AG08395 (cell line): ENCODE measurements at regions not wholly inside any gene's neighbourhood (a gene's known extent, or its start where the extent isn't known, plus 50 kb on each side); places are given as distances from the start of the nearest gene placed in this dataset.
A peak's percentile ranks its signal among the peaks of the same experiment; 100 is the strongest.
"Not testable (repeated sequence)": the region's sequence is repeated elsewhere in the genome, so short reads cannot be mapped to it uniquely, and the experiment has no call there.

Experiments
- DNase-seq: peaks from one replicate; pipeline ENCODE4 v3.0.0; 2012; ENCODE audit warnings: mixed read lengths, low spot score

DNA sequence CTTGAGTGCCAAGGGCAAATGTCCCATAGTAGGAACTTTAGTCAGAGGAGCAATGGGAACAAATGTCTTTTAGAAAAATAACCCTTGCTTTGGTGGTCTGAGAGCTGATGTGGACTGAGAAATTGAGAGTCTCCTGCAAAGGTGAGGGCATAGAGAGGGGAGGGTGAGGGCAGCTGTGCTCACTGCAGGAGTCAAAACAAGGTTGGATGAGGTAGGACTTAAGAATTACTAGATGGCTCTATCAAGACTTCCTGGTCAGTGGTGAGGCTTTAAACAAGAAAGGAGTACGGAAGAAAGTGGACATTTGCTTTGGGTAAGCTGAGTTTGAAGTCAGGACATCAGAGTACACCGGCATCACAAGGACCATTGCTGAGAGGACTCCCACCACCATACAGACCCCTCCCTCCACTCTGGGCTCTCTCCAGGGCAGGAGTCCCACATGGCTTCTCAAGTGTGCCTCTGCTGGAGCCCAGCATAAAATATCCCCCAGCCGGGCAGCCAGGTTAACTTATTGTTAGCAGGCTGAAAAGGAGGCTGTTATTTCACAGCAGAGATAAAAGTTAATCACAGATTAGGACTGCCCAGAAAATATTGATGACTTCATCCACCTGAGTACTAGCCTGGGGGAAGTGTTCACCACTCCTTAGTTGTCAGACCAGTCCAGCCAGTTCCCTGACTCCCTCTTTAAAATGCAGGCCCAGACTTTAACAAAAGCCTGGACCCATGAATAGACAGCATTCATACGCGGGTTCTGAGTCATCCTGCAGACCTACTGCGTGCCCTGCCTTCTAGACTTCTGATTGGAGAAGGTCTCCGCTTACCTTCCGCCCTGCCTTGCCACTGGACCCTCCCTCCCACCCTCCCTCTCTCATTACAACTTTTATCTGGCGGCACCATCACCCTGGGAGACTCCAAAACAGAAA is 167.2 kb downstream of the BCL2L11 start:
- not testable (repeated sequence) for DNase-seq

DNA sequence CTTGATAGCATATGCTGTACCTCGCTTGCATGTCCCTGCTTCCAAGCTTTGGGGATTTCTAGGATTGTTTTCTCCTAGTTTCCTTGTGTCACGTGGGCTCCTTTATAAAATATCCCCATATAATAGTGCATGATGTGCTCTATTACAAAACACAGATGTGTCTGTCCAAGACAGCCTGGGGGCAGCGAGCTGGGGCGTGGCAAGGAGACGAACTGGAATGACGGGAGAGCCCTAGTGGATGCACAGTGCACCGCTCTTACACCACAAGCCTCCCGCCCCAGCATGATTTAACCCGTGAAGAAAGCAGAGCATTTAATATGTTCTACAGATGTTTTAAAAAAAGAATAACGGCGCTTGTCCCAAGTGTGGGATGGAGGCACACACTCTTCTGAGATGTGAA is 169.7 kb downstream of the BCL2L11 start:
- DNase-seq, result not testable (repeated sequence)

DNA sequence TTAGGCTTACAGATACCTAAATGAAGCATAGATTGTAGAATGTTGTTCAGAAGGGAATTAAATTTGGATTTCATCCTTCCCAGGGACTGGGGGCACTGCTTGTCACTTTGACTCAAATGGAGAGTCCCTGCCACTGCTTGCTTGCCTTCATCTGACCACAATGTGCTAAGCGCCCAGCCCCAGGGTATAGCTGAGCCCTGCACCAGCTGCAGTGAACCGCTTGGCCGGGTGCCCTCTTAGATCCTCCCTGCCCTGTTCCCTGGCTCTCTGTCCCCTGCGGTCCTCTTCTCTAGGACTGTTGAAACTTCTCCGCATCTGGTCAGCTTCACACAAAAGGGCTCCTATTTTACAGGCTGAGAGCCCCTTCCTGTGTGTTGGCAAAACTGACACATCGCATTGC is 170.9 kb downstream of the BCL2L11 start:
- not testable (repeated sequence) for DNase-seq

DNA sequence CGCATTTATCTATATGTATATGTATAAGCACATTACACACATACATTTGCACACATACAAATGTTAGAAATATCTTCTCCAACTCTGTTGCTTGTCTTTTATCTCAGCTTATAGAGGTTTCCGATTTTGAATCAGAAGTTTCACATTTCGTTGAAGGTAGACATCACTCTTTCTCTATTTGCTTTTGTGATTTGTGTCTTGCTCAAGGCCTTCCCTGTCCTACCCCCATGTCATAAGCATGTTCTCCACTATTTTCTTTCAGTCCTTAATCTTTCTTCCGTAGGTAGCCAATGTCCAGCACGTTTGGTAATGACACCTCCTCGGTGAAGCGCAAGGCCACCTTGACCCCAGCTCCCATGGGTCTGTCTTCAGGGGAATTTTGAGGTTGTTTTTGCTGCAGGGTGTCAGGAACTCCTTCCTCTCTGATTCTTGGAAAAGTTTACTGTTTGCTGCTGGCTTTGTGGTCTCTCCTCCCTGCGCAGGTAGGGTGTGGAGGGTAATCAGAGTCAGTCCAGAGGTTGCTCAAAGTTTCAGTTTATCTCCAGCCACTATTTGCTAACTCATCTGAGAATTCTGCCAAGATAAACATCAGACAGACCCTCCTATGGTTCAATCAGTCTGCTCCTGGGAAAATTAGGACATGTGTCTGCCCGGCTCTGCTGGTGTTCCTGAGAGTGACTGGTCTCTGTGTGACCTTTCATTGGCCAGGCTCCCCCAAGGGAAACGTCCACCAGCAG is 171.7 kb downstream of the BCL2L11 start:
- not testable (repeated sequence) for DNase-seq

DNA sequence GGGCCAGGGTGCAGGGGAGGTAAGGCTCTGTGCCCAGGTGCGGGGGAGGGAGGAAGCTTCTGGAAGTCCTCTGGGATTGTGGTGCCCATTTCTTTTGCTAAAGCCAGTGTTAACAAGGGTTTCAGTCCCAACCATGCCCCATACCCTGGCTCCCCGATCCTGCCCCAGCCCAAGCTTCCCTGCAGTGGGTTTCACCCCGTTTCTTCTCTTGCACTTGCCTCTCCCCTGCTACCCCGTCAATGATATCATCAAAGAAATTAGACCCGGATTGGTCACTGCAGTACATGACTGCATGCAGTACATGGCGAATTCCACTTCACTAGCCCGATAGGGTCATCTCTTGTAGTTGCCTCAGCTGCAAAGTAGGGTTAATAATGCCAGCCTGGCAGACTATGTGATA is 174.0 kb downstream of the BCL2L11 start:
- not testable (repeated sequence) for DNase-seq

DNA sequence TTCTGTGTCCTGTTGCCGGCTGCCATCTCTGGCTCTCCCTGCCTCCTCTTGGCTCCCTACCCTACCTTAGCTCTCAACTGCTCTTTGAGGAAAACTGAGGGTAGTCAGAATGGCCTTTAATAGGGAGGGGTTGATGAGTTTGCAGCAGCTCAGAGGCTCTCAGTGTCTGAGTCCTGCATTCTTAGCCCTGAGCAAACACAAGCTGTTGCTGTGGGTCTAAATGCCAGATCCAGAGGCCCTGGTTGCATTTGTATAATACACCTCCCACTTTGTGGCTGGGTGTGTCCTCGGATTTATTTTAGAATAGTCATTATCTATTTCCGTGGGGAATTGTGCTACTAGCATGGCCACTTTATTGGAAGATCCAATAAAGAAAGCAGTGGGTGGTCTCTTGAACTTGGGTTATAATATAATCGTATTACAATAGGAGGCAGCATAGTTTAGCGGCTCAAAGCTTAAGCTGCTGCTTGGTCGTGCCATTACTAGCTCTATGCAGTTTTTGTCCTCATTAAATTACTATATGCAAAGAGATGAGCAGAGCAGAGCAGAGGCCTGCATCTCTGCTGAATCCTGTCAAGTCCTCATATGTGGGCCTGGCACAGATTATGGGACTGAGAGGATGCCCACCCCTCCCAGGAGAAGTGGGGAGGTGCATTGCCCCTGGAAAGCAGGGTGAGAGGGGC is 175.5 kb downstream of the BCL2L11 start:
- not testable (repeated sequence) for DNase-seq

DNA sequence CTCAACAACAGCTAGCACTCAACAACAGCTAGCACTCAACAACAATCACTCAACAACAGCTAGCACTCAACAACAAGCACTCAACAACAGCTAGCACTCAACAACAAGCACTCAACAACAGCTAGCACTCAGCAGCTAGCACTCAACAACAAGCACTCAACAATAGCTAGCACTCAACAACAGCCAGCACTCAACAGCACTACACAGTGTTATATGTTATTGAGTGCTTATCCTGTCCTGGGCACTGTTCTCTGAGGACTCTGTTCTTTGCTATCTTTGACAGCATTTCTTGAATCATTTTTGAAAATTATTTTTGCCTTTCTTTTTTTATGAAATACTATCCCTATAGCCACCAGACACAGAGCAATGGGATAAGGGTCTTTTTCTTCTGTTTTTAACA is 176.4 kb downstream of the BCL2L11 start:
- not testable (repeated sequence) for DNase-seq

DNA sequence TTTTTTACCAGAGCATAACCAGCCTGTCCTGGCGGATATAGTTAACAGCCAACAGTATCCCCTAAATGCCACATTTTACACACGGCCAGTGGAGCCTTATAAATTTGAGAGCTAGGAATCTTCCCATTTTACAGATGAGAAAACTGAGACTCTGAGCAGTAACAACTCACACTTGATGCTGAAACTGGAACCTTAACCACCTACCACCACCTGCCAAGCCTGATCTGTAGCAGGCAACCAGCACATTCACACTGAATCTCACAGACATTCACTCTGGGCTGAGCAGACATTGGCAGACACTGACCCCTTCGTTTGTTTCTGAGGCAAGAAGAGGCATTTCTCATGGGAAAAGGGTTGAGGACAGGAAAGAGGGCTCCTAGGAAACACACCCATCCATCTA is 178.2 kb downstream of the BCL2L11 start:
- DNase-seq, result not testable (repeated sequence)

DNA sequence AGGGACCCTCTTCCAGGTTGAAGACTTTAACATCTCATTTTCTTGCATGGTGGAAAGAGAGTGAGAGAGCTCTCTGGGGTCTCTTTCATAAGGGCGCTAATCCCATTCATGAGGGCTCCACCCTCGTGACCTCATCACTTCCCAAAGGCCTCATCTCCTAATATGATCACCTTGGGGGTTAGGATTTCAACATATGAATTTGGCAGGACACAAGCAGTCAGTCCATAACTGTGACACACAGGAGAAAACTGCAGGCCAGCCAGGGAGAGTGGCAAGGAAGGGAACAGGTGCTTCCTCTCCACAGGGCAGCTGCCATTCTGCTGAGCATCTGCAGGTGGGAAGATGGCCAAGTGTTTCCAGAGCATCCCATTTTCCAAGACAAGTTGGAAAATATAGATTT is 178.9 kb downstream of the BCL2L11 start:
- DNase-seq, result not testable (repeated sequence)

DNA sequence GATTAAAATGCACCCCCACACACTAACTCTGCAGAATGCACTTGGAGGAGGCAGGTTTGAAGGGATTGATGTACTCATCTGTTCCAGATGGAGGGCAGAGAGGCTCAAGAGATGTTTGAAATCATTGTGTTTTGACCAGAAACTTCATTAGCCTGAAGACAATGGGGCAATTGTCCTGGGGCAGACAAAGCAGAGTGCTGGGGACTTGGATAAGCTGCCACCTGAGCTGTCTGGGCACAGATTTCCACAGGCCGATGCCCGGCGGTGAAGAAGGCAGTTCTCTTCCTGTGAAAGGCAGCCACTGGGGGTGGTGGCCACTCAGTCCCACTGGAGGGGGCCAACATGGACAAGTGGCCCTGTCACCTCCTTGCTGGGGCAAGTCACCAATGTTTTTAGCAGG is 181.0 kb downstream of the BCL2L11 start:
- DNase-seq, result not testable (repeated sequence)

DNA sequence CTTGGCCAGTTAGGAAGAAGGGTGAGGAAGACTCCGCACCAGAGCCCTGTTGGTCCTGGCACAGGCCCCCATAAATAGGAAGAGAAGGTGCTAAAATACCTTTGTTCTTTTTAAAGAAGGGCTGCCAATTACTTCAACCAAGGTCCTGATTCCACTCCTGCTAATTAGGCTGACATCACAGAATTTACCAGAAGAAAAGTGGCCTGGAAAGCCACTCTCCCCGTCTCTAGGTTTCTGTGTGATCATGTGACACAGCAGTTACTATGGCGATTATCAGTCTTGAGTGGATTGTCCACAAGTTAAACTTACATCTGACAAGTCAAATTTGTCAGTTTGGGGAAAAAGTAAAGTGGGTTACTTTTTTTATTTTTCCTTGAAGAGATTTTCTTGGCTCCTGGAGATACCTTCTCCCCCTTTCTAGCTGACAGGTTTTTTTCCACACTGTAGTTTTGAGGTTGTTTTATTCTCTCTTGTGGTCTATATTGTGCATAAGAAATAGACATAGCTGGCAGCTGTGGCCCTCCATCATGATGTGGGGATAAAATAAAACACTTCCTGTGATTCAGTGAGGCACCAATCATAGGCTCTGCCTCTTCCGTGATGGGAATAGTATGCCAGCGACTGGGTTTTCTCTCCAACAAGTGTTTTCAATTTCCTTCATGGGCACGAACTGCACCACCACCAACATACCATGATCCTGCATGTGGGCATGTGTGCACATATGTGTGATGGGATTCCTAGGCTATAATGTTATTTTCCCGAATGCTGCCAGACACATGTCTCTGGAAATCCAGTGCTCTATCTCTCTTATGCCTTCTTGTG is 181.9 kb downstream of the BCL2L11 start:
- DNase-seq, result not testable (repeated sequence)

DNA sequence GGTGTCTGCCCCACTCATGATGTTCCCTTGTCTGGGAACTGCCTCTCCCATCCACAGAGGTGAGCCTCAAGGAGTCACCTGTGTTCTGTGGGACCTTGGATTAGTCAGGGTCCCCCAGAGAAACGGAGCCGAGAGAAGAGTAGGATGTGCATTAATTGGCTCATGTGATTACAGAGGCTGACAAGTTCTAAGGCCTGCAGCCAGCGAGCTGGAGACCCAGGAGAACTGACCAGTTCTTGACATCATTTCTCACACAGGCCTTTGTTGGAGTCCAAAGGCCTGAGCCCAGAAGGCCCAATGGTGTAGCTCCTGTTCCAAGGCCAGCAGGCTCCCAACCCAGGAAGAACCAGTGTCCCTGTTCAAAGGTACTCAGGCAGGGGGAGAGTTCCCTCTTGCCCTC is 186.6 kb downstream of the BCL2L11 start:
- not testable (repeated sequence) for DNase-seq

DNA sequence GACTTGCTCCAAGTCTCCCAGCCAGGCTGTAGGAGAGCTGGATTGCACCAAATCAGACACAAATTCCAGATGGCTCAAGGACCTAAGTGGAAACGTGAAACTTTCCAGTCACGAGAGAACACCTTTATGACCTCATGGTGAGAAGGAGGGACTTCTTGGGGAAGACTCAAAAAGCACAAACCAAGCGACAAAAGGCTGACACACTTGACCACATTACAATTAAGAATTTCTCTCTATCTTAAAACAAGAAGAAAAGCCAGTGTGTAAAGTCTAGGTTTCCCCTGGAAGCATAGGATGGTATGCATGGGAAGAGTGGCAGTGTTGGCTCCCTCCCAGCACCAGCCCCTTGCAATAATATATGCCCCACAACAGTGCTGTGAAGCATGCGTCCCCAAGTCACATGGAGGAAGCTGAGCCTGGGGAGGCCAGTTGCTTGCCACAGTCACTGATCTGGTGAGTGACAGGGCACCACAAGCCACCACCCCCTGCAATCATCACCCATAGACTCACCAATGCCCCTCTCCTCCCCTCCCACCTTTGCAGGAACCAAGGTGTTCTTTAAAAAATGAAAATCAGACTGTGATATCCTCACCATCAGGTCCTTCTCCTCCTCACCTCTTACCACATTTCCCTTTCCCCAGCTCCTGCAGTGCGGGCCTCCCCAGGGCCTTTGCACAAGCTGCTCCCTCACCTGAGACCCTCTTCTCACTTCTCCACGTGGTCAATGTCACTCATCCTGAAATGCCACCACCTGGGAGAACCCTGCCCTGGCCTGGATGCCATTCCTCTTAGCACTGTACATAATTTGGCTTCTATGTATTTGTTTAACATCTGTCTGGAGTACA is 188.7 kb downstream of the BCL2L11 start:
- DNase-seq, result not testable (repeated sequence)

DNA sequence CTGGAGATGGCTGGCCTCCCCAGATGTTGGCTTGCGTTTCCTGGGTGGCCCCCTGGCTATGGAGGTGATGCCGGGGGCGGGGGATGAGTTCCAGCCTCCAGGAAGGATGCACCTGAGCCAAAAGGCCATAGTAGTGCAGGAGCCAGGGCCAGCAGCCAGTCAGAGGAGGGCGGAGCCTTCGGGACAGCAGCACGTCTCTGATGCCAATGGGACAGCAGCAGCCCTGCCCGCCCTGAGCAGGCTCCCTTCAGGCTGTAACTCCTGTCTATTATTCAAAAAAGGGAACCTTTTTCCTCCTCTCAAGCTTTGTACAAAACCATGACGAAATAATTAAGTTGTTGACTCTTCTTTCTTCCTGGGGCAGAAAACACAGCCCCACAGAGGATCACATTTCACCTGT is 189.7 kb downstream of the BCL2L11 start:
- DNase-seq, result not testable (repeated sequence)

DNA sequence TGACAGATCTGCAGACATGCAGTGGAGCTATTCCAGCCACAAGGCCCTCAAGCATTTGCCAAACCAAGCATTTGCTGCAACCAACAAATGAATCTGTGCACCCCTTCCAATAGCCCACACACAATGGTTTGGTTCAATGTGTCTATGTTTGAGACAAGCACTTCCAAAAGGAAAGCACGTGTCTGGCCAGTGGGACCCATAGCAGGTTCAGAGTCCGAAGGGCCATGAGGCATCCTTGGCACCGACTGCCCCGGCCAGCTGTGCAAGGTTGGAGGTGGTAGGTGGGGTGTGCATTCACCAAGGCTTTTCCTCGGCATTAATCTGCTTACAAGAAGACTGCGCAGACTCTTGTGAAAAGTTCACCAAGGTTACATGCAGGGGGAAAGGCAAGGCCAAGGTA is 190.9 kb downstream of the BCL2L11 start:
- DNase-seq, result not testable (repeated sequence)

DNA sequence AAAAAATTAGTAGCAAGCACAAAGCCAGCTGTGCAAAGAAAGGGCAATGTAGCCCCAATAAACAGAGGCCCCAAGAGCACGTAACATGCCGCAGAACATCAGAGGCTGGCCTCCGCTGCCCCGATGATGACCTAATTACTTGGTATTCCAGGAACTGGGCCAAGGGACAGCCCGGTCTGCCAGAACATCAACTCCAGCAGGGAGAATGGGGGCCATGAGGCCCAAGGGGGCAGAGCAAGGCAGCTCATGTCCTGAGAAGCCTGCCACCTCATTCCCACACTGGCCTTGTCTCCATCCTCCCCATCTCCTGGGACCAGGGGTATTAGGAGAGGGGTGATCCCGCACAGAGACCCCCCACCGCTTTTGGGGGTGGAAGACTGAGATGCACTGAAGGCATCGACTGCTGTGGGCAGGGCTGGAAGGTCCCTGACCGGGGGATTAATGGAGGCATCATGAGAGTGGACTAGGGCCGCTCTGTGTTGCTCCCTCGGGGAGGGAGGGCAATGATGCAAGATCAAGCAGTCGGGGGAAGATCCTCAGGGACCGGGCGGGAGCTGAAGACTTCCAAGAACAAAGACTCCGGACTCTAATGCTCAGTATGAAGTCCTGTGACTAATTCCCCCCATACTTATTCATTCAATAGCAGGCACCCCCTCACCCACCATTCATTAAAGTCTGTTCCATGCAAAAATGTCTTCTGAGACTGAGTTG is 192.3 kb downstream of the BCL2L11 start:
- peak; percentile 60 for DNase-seq

DNA sequence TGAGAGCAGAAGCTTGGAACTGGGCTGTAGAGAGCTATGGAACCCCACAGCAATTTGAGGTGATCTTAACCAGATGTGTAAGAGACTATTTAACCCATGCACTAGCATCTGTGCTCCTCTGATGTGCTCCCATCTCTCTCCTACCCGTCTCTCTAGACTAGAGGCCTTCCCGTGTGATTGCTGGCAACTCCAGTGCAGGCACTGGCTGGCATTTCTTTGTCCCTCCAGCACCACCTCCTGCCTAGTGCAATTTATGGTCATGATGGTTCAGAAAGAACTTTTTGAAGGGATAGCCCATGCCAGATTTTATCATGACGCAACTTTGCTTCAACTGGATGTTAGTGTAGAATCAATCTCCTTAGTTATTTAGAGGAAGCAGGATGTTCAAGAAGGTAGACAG is 193.0 kb downstream of the BCL2L11 start:
- not testable (repeated sequence) for DNase-seq

DNA sequence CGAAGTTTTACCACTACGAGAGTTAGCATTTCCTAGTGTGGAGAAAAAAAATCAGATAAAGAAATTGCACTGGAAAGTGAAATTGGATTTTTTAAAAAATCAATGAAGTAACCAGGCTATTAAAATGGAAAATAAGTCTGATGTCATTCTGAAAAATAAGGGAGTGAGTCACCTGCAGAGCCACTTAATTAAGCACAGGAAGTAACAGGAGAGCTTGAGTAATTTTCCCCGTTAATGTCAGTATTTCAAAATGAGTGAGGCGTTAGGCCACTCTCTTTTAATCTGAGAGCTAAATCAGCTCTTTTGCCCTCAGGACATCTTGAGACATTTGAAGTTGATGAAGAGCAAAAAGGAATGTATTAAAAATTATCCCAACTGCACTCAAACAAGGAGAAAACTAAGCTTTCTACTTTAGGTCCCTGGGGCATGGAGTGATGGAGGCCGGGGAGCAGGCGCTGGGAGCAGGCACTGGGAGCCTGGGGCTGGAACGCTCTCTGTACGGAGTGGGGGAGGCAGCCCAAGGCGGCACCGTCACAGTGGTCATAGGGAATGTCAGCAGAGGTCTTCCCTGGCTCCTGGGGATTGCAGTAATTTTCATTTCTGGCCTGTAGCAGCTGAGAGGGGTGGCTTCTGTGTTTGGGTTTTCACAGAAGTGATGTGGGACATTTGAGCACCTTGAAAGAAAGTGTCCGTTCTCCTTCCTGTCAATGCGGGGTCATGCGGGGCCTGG is 194.6 kb downstream of the BCL2L11 start:
- not testable (repeated sequence) for DNase-seq

DNA sequence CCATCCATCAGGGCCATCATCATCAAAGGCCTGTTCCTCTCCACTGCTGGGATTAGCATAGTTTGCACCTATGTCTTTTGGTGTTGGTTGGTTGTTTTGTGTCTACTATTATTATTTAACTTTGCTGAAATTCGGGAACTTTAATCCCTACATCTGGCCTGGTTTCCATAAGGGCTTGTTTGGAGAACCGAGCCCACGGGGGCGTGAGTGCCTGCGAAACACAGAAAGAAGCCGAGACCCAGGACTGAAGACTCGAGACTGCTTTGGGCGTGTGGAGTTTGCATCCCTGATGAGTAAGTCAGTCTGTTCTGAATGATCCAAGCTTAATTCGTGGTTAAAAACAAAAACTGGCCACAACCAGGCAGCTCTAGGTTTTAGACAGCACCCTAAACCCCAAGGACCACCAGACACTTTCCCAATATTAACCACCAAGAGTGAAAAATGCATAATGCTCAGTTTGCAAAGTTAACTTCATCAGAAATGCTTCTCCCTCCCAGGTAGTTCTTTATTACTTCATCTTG is 195.6 kb downstream of the BCL2L11 start:
- DNase-seq, result not testable (repeated sequence)
